WTC11 (cell line): ENCODE measurements at regions not wholly inside any gene's neighbourhood (a gene's known extent, or its start where the extent isn't known, plus 50 kb on each side); places are given as distances from the start of the nearest gene placed in this dataset.
A peak's percentile ranks its signal among the peaks of the same experiment; 100 is the strongest.

Experiments
- ATAC-seq: fragments of 200-7000 bp; cut with Tn5 transposase; 2 replicates; pipeline ENCODE4 v1.10.0; 2021; ENCODE audit warnings: mild to moderate bottlenecking, moderate library complexity
- CTCF ChIA-PET: fragments of 300-600 bp; sonication (Branson Sonifier 250); formaldehyde crosslinking; loops from one replicate; lab custom pipeline; 2021; ENCODE audit warnings: antibody characterized with exemption; lab: Charles Lee
- POLR2A ChIA-PET: fragments of 350-600 bp; sonication (Branson Sonifier 250); formaldehyde crosslinking; loops from one replicate; lab custom pipeline; 2021; ENCODE audit warnings: antibody characterized with exemption; lab: Charles Lee
- DNase-seq: peaks from one replicate; pipeline ENCODE4 v3.0.0; 2021; ENCODE audit warnings: low spot score
- H3K27ac Mint-ChIP-seq: 2 replicates; pipeline ENCODE4 v1.8.0; 2021; ENCODE audit warnings: mixed read lengths
- H3K27me3 Mint-ChIP-seq: 2 replicates; pipeline ENCODE4 v1.8.0; 2021; ENCODE audit warnings: low read depth, mild to moderate bottlenecking, moderate library complexity, mixed read lengths
- H3K36me3 Mint-ChIP-seq: 2 replicates; pipeline ENCODE4 v1.8.0; 2021; ENCODE audit warnings: mixed read lengths
- H3K4me1 Mint-ChIP-seq: 2 replicates; pipeline ENCODE4 v1.8.0; 2022; ENCODE audit warnings: mixed read lengths
- H3K4me3 Mint-ChIP-seq: 2 replicates; pipeline ENCODE4 v1.8.0; 2021; ENCODE audit warnings: mild to moderate bottlenecking, moderate library complexity, mixed read lengths
- H3K9me3 Mint-ChIP-seq: 2 replicates; pipeline ENCODE4 v1.8.0; 2021; ENCODE audit warnings: mixed read lengths
- ATF2 ChIP-seq: sonication (generic); formaldehyde crosslinking; IDR thresholded peaks from 2 replicates; pipeline ENCODE4 v1.8.1; 2022; ENCODE audit warnings: low read depth, missing genetic modification reagents, borderline replicate concordance
- CBFB ChIP-seq: sonication (generic); formaldehyde crosslinking; IDR thresholded peaks from 2 replicates; pipeline ENCODE4 v1.8.1; 2022; ENCODE audit warnings: mild to moderate bottlenecking, low read depth, missing genetic modification reagents
- EMX1 ChIP-seq: fragments of 250-450 bp; sonication (Bioruptor Pico); IDR thresholded peaks from 2 replicates; pipeline ENCODE4 v1.8.0; 2021; ENCODE audit warnings: mild to moderate bottlenecking
- GRHL2 ChIP-seq: fragments of 250-450 bp; sonication (Bioruptor Pico); IDR thresholded peaks from 2 replicates; pipeline ENCODE4 v1.8.0; 2022; ENCODE audit warnings: mild to moderate bottlenecking, moderate library complexity; ENCODE audit not compliant: insufficient replicate concordance, severe bottlenecking
- IRF1 ChIP-seq: sonication (generic); formaldehyde crosslinking; IDR thresholded peaks from 2 replicates; pipeline ENCODE4 v1.8.0; 2023; ENCODE audit warnings: missing genetic modification reagents
- JAZF1 ChIP-seq: fragments of 250-450 bp; sonication (Bioruptor Pico); IDR thresholded peaks from 2 replicates; pipeline ENCODE4 v1.9.0; 2021; ENCODE audit warnings: moderate library complexity, mild to moderate bottlenecking, inconsistent platforms
- MYBL2 ChIP-seq: sonication (generic); formaldehyde crosslinking; IDR thresholded peaks from 2 replicates; pipeline ENCODE4 v1.8.1; 2023; ENCODE audit warnings: mild to moderate bottlenecking, moderate library complexity, missing genetic modification reagents
- RELA ChIP-seq: sonication (generic); formaldehyde crosslinking; IDR thresholded peaks from 2 replicates; pipeline ENCODE4 v1.8.1; 2022; ENCODE audit warnings: missing genetic modification reagents, mild to moderate bottlenecking, borderline replicate concordance
- SMAD3 ChIP-seq: sonication (generic); formaldehyde crosslinking; IDR thresholded peaks from 2 replicates; pipeline ENCODE4 v1.8.0; 2022; ENCODE audit warnings: missing genetic modification reagents, mild to moderate bottlenecking, borderline replicate concordance
- SOX15 ChIP-seq: fragments of 250-450 bp; sonication (Bioruptor Pico); IDR thresholded peaks from 2 replicates; pipeline ENCODE4 v1.9.0; 2021; ENCODE audit warnings: mild to moderate bottlenecking
- ZNF121 ChIP-seq: sonication (generic); formaldehyde crosslinking; IDR thresholded peaks from 2 replicates; pipeline ENCODE4 v1.8.0; 2023; ENCODE audit warnings: missing genetic modification reagents
- ZNF219 ChIP-seq: sonication (generic); formaldehyde crosslinking; IDR thresholded peaks from 2 replicates; pipeline ENCODE4 v1.8.0; 2023; ENCODE audit warnings: missing genetic modification reagents, mild to moderate bottlenecking, borderline replicate concordance
- ZNF396 ChIP-seq: fragments of 250-450 bp; sonication (Bioruptor Pico); IDR thresholded peaks from 2 replicates; pipeline ENCODE4 v1.8.0; 2021; ENCODE audit warnings: mild to moderate bottlenecking, moderate library complexity, borderline replicate concordance
- TF ChIP-seq, protein P1 (sequence below): sonication (generic); formaldehyde crosslinking; IDR thresholded peaks from 2 replicates; pipeline ENCODE4 v1.8.1; 2022; ENCODE audit warnings: missing genetic modification reagents, borderline replicate concordance
- TF ChIP-seq, protein P2 (sequence below): sonication (generic); formaldehyde crosslinking; IDR thresholded peaks from 2 replicates; pipeline ENCODE4 v1.8.1; 2023; ENCODE audit warnings: mild to moderate bottlenecking, missing genetic modification reagents
- TF ChIP-seq, protein P3 (sequence below): sonication (generic); formaldehyde crosslinking; IDR thresholded peaks from 2 replicates; pipeline ENCODE4 v1.8.1; 2022; ENCODE audit warnings: mild to moderate bottlenecking, missing genetic modification reagents, moderate library complexity, borderline replicate concordance
- TF ChIP-seq, protein P4 (sequence below): sonication (generic); formaldehyde crosslinking; IDR thresholded peaks from 2 replicates; pipeline ENCODE4 v1.8.0; 2022; ENCODE audit warnings: mild to moderate bottlenecking, missing genetic modification reagents
- TF ChIP-seq, protein P5 (sequence below): fragments of 200-600 bp; IDR thresholded peaks from 2 replicates; pipeline ENCODE4 v1.8.0; 2022; ENCODE audit warnings: antibody characterized with exemption
- TF ChIP-seq, protein P6 (sequence below): sonication (generic); formaldehyde crosslinking; IDR thresholded peaks from 2 replicates; pipeline ENCODE4 v1.8.0; 2022; ENCODE audit warnings: mild to moderate bottlenecking, missing genetic modification reagents
- TF ChIP-seq, protein P7 (sequence below): sonication (generic); formaldehyde crosslinking; conservative IDR thresholded peaks from 2 replicates; pipeline ENCODE4 v1.8.1; 2022; ENCODE audit warnings: mild to moderate bottlenecking, missing genetic modification reagents

GRCh38 chr4:14362385-14362784 lies 639.9 kb upstream of the CPEB2 start (continued):
- TF ChIP-seq, protein P1, sequence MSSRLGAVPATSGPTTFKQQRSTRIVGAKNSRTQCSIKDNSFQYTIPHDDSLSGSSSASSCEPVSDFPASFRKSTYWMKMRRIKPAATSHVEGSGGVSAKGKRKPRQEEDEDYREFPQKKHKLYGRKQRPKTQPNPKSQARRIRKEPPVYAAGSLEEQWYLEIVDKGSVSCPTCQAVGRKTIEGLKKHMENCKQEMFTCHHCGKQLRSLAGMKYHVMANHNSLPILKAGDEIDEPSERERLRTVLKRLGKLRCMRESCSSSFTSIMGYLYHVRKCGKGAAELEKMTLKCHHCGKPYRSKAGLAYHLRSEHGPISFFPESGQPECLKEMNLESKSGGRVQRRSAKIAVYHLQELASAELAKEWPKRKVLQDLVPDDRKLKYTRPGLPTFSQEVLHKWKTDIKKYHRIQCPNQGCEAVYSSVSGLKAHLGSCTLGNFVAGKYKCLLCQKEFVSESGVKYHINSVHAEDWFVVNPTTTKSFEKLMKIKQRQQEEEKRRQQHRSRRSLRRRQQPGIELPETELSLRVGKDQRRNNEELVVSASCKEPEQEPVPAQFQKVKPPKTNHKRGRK (CRISPR knock-in tag): no peak
- TF ChIP-seq SOX15 (CRISPR knock-in tag): no peak
- TF ChIP-seq, protein P2, sequence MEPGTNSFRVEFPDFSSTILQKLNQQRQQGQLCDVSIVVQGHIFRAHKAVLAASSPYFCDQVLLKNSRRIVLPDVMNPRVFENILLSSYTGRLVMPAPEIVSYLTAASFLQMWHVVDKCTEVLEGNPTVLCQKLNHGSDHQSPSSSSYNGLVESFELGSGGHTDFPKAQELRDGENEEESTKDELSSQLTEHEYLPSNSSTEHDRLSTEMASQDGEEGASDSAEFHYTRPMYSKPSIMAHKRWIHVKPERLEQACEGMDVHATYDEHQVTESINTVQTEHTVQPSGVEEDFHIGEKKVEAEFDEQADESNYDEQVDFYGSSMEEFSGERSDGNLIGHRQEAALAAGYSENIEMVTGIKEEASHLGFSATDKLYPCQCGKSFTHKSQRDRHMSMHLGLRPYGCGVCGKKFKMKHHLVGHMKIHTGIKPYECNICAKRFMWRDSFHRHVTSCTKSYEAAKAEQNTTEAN (CRISPR knock-in tag): no peak
- no peak for TF ChIP-seq GRHL2
- TF ChIP-seq, protein P3, sequence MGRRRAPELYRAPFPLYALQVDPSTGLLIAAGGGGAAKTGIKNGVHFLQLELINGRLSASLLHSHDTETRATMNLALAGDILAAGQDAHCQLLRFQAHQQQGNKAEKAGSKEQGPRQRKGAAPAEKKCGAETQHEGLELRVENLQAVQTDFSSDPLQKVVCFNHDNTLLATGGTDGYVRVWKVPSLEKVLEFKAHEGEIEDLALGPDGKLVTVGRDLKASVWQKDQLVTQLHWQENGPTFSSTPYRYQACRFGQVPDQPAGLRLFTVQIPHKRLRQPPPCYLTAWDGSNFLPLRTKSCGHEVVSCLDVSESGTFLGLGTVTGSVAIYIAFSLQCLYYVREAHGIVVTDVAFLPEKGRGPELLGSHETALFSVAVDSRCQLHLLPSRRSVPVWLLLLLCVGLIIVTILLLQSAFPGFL (CRISPR knock-in tag): no peak
- TF ChIP-seq IRF1 (CRISPR knock-in tag): no peak
- TF ChIP-seq, protein P4, sequence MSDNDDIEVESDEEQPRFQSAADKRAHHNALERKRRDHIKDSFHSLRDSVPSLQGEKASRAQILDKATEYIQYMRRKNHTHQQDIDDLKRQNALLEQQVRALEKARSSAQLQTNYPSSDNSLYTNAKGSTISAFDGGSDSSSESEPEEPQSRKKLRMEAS (CRISPR knock-in tag): no peak
- TF ChIP-seq RELA: no peak
- TF ChIP-seq ZNF396 (CRISPR knock-in tag): no peak
- TF ChIP-seq, protein P5, sequence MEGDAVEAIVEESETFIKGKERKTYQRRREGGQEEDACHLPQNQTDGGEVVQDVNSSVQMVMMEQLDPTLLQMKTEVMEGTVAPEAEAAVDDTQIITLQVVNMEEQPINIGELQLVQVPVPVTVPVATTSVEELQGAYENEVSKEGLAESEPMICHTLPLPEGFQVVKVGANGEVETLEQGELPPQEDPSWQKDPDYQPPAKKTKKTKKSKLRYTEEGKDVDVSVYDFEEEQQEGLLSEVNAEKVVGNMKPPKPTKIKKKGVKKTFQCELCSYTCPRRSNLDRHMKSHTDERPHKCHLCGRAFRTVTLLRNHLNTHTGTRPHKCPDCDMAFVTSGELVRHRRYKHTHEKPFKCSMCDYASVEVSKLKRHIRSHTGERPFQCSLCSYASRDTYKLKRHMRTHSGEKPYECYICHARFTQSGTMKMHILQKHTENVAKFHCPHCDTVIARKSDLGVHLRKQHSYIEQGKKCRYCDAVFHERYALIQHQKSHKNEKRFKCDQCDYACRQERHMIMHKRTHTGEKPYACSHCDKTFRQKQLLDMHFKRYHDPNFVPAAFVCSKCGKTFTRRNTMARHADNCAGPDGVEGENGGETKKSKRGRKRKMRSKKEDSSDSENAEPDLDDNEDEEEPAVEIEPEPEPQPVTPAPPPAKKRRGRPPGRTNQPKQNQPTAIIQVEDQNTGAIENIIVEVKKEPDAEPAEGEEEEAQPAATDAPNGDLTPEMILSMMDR: no peak

DNA sequence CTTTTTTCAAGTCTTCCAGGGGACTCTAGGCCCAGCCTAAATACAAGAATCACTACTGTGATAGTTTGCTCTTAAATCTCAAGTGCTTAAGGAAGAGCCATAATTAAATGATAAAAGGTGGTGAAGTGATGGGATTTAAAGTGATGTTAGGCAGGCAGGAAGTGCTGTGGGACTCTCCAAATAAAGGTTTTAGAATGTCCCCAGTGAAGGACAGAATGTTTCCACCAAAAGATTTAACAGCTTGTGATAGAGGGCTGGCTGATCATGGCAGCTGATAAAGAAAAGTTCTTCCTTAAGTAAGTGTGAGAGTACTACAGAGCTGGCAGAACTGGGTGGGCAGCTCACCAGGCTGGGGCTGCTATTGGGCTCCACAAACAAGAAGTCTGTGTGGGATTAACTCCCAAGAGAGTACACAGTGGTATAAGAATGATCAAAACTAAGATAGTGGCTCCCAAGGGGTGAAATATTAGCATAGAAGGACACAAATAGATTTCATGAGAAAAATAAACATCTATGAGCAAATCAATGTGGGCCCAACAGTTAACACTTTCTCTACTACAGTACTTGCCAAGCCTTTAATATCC lies 637.2 kb upstream of the CPEB2 start:
- TF ChIP-seq JAZF1 (CRISPR knock-in tag): no peak
- TF ChIP-seq EMX1 (CRISPR knock-in tag): no peak
- no peak for TF ChIP-seq ATF2
- no peak for TF ChIP-seq SMAD3 (CRISPR knock-in tag)
- no peak for TF ChIP-seq ZNF219
- TF ChIP-seq ZNF121 (CRISPR knock-in tag): no peak
- TF ChIP-seq, protein P6, sequence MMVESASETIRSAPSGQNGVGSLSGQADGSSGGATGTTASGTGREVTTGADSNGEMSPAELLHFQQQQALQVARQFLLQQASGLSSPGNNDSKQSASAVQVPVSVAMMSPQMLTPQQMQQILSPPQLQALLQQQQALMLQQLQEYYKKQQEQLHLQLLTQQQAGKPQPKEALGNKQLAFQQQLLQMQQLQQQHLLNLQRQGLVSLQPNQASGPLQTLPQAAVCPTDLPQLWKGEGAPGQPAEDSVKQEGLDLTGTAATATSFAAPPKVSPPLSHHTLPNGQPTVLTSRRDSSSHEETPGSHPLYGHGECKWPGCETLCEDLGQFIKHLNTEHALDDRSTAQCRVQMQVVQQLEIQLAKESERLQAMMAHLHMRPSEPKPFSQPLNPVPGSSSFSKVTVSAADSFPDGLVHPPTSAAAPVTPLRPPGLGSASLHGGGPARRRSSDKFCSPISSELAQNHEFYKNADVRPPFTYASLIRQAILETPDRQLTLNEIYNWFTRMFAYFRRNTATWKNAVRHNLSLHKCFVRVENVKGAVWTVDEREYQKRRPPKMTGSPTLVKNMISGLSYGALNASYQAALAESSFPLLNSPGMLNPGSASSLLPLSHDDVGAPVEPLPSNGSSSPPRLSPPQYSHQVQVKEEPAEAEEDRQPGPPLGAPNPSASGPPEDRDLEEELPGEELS (CRISPR knock-in tag): no peak
- TF ChIP-seq CBFB (CRISPR knock-in tag): no peak
- TF ChIP-seq, protein P7, sequence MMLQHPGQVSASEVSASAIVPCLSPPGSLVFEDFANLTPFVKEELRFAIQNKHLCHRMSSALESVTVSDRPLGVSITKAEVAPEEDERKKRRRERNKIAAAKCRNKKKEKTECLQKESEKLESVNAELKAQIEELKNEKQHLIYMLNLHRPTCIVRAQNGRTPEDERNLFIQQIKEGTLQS (CRISPR knock-in tag): no peak
- no peak for TF ChIP-seq MYBL2
- ChIA-PET POLR2A (interaction anchor here (0.7 kb wide), 1 partner anchor 519 kb away, joined by 4 read pairs; no protein-coding TSS in a partner anchor), CTCF (no interaction called here)
- Mint-ChIP-seq H3K4me3 (no peak overlapping the region), H3K27me3 (no peaks in the 10 kb centered on the region; the same call in 1 of the 2 replicates), H3K9me3 (peaks cover 10% of the 10 kb centered on the region), H3K4me1 (peaks cover 31% of the 10 kb centered on the region), H3K27ac (no peak overlapping the region), H3K36me3 (no peaks in the 10 kb centered on the region)
- DNase-seq (no peak), ATAC-seq (peak; percentile 82)
